Stimulated activated CD8-positive, alpha-beta memory T cell treated with anti-CD3 and anti-CD28 coated beads, Interleukin-4, amount 100 ng/mL, for 4 hours (primary cell): ENCODE measurements at regions not wholly inside any gene's neighbourhood (a gene's known extent, or its start where the extent isn't known, plus 50 kb on each side); places are given as distances from the start of the nearest gene placed in this dataset.
"Not testable (repeated sequence)": the region's sequence is repeated elsewhere in the genome, so short reads cannot be mapped to it uniquely, and the experiment has no call there.

Source experiments
- DNase-seq, 2 donors: peaks; one replicate each; pipeline ENCODE4 v3.0.0-alpha.2; 2020; ENCODE audit warnings: low read depth in 2 of 2, low spot score in 1 of 2

GRCh38 chr2:192657362-192657761 lies 462.6 kb upstream of the TMEFF2 start:
- DNase-seq, result no peak

GRCh38 chr2:192655916-192656315 lies 461.2 kb upstream of the TMEFF2 start:
- no peak for DNase-seq

- DNase-seq, result no peak
Measured at GRCh38 chr2:192645811-192646598, 451.3 kb upstream of the TMEFF2 start.

- no peak for DNase-seq
Measured at GRCh38 chr2:192634557-192634956, 439.8 kb upstream of the TMEFF2 start.

GRCh38 chr2:192628017-192628416 lies 433.3 kb upstream of the TMEFF2 start:
- DNase-seq, result no peak

GRCh38 chr2:192615105-192615504 lies 420.4 kb upstream of the TMEFF2 start:
- DNase-seq, result no peak

GRCh38 chr2:192604295-192604694 lies 409.6 kb upstream of the TMEFF2 start:
- no peak for DNase-seq

GRCh38 chr2:192598649-192599048 lies 403.9 kb upstream of the TMEFF2 start:
- DNase-seq, result not testable (repeated sequence)

DNA sequence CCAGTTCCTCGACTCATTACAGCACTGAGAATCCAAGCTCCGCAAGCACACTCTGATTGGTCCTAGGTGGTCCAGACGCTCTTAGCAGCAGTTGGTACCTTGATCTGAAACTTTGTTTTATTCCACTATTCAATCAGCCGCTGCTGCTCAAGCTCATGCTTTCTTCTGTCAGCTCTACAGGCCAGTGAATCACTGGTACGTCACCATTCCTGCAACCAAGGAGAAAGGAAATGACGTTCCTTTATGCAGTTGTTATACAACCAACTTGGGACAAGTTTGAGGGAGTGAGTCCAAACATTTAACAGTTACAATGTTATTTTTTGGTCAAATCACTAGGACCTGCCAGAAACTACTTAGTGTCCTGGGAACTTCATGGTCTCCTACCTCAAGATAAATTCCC lies 398.8 kb upstream of the TMEFF2 start:
- DNase-seq, result no peak

DNA sequence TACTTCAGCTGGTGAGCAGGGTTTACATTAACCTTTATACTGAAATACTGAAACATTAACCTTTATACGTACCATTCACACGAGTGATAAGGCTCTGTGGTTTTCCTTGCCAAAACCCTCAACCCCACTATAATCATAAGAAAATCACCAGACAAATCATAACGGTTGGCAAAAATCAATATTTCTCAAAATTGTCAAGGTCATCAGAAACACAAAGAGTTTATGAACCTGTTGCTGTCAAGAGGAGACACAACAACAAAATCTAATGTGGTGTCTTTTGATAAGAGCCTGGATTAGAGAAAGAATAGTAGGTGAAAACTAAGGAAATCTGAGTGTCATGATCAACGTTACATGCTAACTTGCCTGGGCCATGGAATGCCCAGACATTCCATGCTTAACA lies 396.9 kb upstream of the TMEFF2 start:
- DNase-seq, result no peak

- DNase-seq, result no peak
Measured at GRCh38 chr2:192585418-192585817, 390.7 kb upstream of the TMEFF2 start.

DNA sequence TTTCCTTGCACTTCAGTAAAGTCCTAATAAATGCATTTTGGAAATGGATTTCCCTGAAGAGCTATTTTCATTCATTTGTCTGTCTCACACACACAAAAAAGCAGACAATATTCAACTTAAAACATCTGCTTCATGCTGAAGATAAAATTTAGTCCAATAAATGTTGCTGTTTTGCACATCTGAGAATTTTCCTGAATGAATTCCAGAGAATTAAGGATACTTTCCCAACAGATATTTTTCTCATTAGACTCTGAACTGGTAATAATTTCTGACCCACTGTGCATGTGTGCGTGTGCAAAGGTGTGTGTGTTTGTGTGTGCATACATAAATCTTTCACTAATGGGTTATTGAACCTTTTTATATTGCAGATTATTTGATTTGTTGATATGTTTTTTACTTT lies 390.2 kb upstream of the TMEFF2 start:
- no peak for DNase-seq

DNA sequence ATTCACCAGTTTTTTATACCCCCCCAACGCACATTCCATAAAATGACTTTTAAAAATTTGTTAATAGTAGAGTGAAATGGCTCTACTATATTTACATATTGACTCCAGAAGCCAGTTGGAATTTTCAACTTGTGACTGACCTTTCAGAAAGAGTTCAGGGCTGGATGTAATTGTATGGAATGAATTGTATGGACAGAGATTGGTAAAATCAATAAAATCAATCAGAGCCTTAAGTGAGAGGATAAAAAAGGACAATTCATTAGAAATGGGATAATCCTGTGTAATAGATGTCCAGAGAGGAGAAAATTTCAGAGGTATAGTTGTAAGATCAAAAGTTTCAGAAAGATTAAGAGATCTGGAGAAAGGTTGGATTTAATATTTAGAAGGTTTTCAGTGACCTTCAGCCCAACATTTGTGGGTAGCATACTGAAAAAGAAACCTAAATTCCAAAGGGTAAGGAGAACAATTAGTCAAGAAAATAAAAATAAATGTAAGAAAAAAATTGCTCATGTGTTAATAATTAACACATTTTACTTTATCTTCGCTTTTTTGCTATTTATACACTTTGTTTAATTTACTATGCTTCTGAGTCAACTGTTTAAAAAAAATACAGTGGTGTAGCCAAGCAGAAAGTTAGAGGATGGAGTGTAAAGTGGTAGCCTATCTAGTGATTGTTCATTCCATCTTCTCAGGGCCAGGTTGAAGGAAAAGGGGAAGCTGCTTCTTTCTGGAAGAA lies 385.4 kb upstream of the TMEFF2 start:
- no peak for DNase-seq

DNA sequence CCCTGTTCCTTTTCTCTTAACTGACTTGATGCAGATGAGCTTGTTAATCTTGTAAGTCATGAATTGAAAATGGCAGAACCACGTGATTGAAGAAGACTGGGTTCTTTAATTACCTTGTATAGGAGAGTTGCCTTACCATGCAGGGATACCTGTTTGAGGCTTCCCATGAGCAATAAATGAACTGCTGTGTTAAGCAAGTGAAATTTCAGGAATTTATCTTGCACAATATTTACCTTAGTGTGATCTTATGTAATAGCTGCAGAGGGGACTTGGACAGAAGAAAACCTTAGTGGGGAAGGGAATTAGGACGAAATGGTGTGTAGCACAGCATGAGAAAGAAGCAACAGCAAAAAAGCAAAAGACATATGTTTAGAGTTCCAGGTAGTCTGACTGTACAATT lies 384.0 kb upstream of the TMEFF2 start:
- DNase-seq, result no peak

DNA sequence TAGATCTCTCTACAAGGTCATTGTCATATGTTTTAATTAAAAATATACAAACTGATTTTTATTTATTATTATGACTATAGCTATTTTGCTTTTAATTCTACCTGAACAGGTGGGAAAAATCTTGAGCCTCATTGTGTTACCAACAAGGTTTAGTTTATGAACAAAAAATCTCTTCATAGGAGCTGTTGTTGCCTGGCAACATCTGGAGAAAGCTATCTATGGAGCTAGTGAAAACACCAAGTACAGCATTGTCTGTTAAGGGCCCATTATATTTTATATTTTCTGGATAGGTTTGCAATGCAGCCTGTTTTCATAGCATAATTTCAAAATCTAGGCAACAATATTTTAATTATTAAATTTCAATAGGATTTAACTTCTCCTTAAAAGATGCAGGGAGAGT lies 383.0 kb upstream of the TMEFF2 start:
- no peak for DNase-seq

DNA sequence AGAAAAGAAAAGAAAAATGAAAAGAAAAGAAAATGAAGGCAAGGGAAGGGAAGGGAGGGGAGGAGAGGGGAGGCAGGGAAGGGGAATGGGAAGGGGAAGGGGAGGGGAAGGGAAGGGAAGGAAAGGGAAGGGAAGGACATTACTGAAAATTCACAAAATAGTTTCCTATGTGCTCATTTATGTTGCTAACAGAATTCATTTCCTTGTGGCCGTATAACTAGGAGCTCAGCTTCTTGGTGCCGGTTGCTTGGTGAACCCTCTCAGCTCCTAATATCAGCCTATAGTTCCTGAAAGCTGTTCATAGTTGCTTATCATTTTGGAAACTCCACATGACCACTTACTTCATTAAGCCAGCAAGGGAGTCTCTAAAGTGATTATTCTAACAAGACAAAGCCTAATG lies 379.8 kb upstream of the TMEFF2 start:
- no peak for DNase-seq

DNA sequence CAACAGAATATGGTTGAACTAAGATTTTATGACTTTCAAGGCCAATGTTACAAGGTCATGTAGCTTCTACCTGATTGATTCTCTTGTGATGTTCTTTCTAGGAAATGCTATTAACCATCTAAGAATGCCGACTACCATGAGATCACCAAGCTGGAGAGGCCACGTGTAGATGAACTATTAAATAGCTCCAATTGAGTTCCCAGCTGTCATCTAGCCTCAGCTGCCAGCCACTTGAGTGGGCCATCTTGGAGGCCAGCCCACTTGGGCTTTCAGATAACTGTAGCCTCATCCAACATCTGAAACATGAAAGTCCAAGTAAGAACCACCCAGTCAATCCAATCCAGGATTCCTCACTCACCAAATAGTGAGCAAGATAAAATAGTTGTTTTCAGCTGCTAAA lies 376.9 kb upstream of the TMEFF2 start:
- DNase-seq, result no peak

GRCh38 chr2:192570788-192571187 lies 376.1 kb upstream of the TMEFF2 start:
- no peak for DNase-seq

DNA sequence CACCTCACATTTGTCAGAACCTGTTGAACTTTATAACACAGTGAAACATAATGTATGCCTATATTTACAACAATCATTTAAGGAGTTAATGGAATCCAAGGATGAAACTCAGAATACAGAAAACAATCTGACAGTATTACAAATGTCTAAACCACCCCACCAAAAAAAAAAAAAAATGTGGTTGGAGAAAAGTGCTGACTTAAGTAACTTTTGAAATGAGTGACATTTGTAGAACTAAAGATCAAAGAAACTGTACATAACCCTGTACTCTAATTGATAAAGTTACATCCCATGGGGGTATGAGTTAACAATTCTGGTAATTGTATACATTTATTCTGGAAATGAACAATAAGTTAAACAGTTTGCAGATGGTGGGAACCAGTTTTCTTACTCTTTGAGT lies 372.1 kb upstream of the TMEFF2 start:
- no peak for DNase-seq

GRCh38 chr2:192560326-192560725 lies 365.6 kb upstream of the TMEFF2 start:
- DNase-seq, result no peak

- no peak for DNase-seq
Measured at GRCh38 chr2:192559587-192559986, 364.9 kb upstream of the TMEFF2 start.

GRCh38 chr2:192558637-192559036 lies 363.9 kb upstream of the TMEFF2 start:
- no peak for DNase-seq

GRCh38 chr2:192555740-192556139 lies 361.0 kb upstream of the TMEFF2 start:
- no peak for DNase-seq
